IMR-90 (cell line): ENCODE measurements at regions not wholly inside any gene's neighbourhood (a gene's known extent, or its start where the extent isn't known, plus 50 kb on each side); places are given as distances from the start of the nearest gene placed in this dataset.

Source experiments
- BHLHE40 ChIP-seq: fragments of 150-350 bp; IDR thresholded peaks from 2 replicates; pipeline ENCODE4 v1.6.1; 2016; ENCODE audit warnings: mild to moderate bottlenecking, low read depth, low read length
- CTCF ChIP-seq: conservative IDR thresholded peaks from 2 replicates; pipeline ENCODE4 v1.5.1; 2012; ENCODE audit warnings: mild to moderate bottlenecking, low read depth, low read length, improper control_type of control experiment
- POLR2A ChIP-seq: IDR thresholded peaks from 2 replicates; pipeline ENCODE4 v1.6.1; 2012; ENCODE audit warnings: mild to moderate bottlenecking, low read depth, low read length
- SMC3 ChIP-seq: fragments of 150-350 bp; IDR thresholded peaks from 2 replicates; pipeline ENCODE4 v1.6.1; 2016; ENCODE audit warnings: low read depth, mild to moderate bottlenecking, antibody characterized with exemption, low read length, moderate library complexity

- TF ChIP-seq CTCF (no peak), SMC3 (no peak), POLR2A (no peak), BHLHE40 (no peak)
Measured at GRCh38 chr18:4586731-4587130, 131.6 kb upstream of the DLGAP1 start.
